WTC11 (cell line): ENCODE measurements at regions not wholly inside any gene's neighbourhood (a gene's known extent, or its start where the extent isn't known, plus 50 kb on each side); places are given as distances from the start of the nearest gene placed in this dataset.

ENCODE experiments used
- ATAC-seq: fragments of 200-7000 bp; cut with Tn5 transposase; 2 replicates; pipeline ENCODE4 v1.10.0; 2021; ENCODE audit warnings: mild to moderate bottlenecking, moderate library complexity
- CTCF ChIA-PET: fragments of 300-600 bp; sonication (Branson Sonifier 250); formaldehyde crosslinking; loops from one replicate; lab custom pipeline; 2021; ENCODE audit warnings: antibody characterized with exemption; lab: Charles Lee
- POLR2A ChIA-PET: fragments of 350-600 bp; sonication (Branson Sonifier 250); formaldehyde crosslinking; loops from one replicate; lab custom pipeline; 2021; ENCODE audit warnings: antibody characterized with exemption; lab: Charles Lee
- DNase-seq: peaks from one replicate; pipeline ENCODE4 v3.0.0; 2021; ENCODE audit warnings: low spot score
- H3K27ac Mint-ChIP-seq: 2 replicates; pipeline ENCODE4 v1.8.0; 2021; ENCODE audit warnings: mixed read lengths
- H3K27me3 Mint-ChIP-seq: 2 replicates; pipeline ENCODE4 v1.8.0; 2021; ENCODE audit warnings: low read depth, mild to moderate bottlenecking, moderate library complexity, mixed read lengths
- H3K36me3 Mint-ChIP-seq: 2 replicates; pipeline ENCODE4 v1.8.0; 2021; ENCODE audit warnings: mixed read lengths
- H3K4me1 Mint-ChIP-seq: 2 replicates; pipeline ENCODE4 v1.8.0; 2022; ENCODE audit warnings: mixed read lengths
- H3K4me3 Mint-ChIP-seq: 2 replicates; pipeline ENCODE4 v1.8.0; 2021; ENCODE audit warnings: mild to moderate bottlenecking, moderate library complexity, mixed read lengths
- H3K9me3 Mint-ChIP-seq: 2 replicates; pipeline ENCODE4 v1.8.0; 2021; ENCODE audit warnings: mixed read lengths
- ARID4B ChIP-seq: sonication (generic); formaldehyde crosslinking; IDR thresholded peaks from 2 replicates; pipeline ENCODE4 v1.8.0; 2023; ENCODE audit warnings: missing genetic modification reagents, mild to moderate bottlenecking, borderline replicate concordance
- EMX1 ChIP-seq: fragments of 250-450 bp; sonication (Bioruptor Pico); IDR thresholded peaks from 2 replicates; pipeline ENCODE4 v1.8.0; 2021; ENCODE audit warnings: mild to moderate bottlenecking
- ESRRA ChIP-seq: sonication (generic); formaldehyde crosslinking; IDR thresholded peaks from 2 replicates; pipeline ENCODE4 v1.8.1; 2022; ENCODE audit warnings: mild to moderate bottlenecking, missing genetic modification reagents, borderline replicate concordance
- ETV6 ChIP-seq: sonication (generic); formaldehyde crosslinking; IDR thresholded peaks from 2 replicates; pipeline ENCODE4 v1.8.1; 2022; ENCODE audit warnings: mild to moderate bottlenecking, missing genetic modification reagents
- GTF2I ChIP-seq: fragments of 250-450 bp; sonication (Bioruptor Pico); conservative IDR thresholded peaks from 2 replicates; pipeline ENCODE4 v1.4.0; 2021; ENCODE audit warnings: mild to moderate bottlenecking
- IRF2 ChIP-seq: sonication (generic); formaldehyde crosslinking; IDR thresholded peaks from 2 replicates; pipeline ENCODE4 v1.8.0; 2022; ENCODE audit warnings: low read depth, missing genetic modification reagents, borderline replicate concordance
- JAZF1 ChIP-seq: fragments of 250-450 bp; sonication (Bioruptor Pico); IDR thresholded peaks from 2 replicates; pipeline ENCODE4 v1.9.0; 2021; ENCODE audit warnings: moderate library complexity, mild to moderate bottlenecking, inconsistent platforms
- NFATC4 ChIP-seq: fragments of 250-450 bp; sonication (Bioruptor Pico); IDR thresholded peaks from 2 replicates; pipeline ENCODE4 v1.9.0; 2021; ENCODE audit warnings: mild to moderate bottlenecking
- SMAD4 ChIP-seq: sonication (generic); formaldehyde crosslinking; IDR thresholded peaks from 2 replicates; pipeline ENCODE4 v1.8.0; 2022; ENCODE audit warnings: mild to moderate bottlenecking, missing genetic modification reagents
- TCF7 ChIP-seq: sonication (generic); formaldehyde crosslinking; IDR thresholded peaks from 2 replicates; pipeline ENCODE4 v1.8.0; 2022; ENCODE audit warnings: mild to moderate bottlenecking, low read depth, missing genetic modification reagents, moderate library complexity
- TEAD4 ChIP-seq: sonication (generic); formaldehyde crosslinking; IDR thresholded peaks from 2 replicates; pipeline ENCODE4 v1.8.0; 2022; ENCODE audit warnings: mild to moderate bottlenecking, missing genetic modification reagents
- ZMAT4 ChIP-seq: fragments of 250-450 bp; sonication (Bioruptor Pico); IDR thresholded peaks from 2 replicates; pipeline ENCODE4 v1.9.0; 2021; ENCODE audit warnings: mild to moderate bottlenecking
- ZNF121 ChIP-seq: sonication (generic); formaldehyde crosslinking; IDR thresholded peaks from 2 replicates; pipeline ENCODE4 v1.8.0; 2023; ENCODE audit warnings: missing genetic modification reagents
- ZNF232 ChIP-seq: sonication (generic); formaldehyde crosslinking; IDR thresholded peaks from 2 replicates; pipeline ENCODE4 v1.8.0; 2022; ENCODE audit warnings: mild to moderate bottlenecking, missing genetic modification reagents
- ZNF281 ChIP-seq: sonication (generic); formaldehyde crosslinking; IDR thresholded peaks from 2 replicates; pipeline ENCODE4 v1.8.0; 2023; ENCODE audit warnings: mild to moderate bottlenecking, missing genetic modification reagents
- TF ChIP-seq, protein P1 (sequence below): fragments of 200-600 bp; IDR thresholded peaks from 2 replicates; pipeline ENCODE4 v1.8.0; 2022; ENCODE audit warnings: antibody characterized with exemption
- TF ChIP-seq, protein P2 (sequence below): sonication (generic); formaldehyde crosslinking; IDR thresholded peaks from 2 replicates; pipeline ENCODE4 v1.8.0; 2023; ENCODE audit warnings: missing genetic modification reagents
- TF ChIP-seq, protein P3 (sequence below): sonication (generic); formaldehyde crosslinking; conservative IDR thresholded peaks from 2 replicates; pipeline ENCODE4 v1.8.1; 2022; ENCODE audit warnings: mild to moderate bottlenecking, missing genetic modification reagents

GRCh38 chr3:11703146-11703545 is 59.4 kb upstream of the VGLL4 start (continued):
- no peak for TF ChIP-seq TEAD4 (CRISPR knock-in tag)
- TF ChIP-seq IRF2 (CRISPR knock-in tag) = no peak
- TF ChIP-seq SMAD4 (CRISPR knock-in tag) = no peak
- no peak for TF ChIP-seq GTF2I (CRISPR knock-in tag)
- TF ChIP-seq, protein P1, sequence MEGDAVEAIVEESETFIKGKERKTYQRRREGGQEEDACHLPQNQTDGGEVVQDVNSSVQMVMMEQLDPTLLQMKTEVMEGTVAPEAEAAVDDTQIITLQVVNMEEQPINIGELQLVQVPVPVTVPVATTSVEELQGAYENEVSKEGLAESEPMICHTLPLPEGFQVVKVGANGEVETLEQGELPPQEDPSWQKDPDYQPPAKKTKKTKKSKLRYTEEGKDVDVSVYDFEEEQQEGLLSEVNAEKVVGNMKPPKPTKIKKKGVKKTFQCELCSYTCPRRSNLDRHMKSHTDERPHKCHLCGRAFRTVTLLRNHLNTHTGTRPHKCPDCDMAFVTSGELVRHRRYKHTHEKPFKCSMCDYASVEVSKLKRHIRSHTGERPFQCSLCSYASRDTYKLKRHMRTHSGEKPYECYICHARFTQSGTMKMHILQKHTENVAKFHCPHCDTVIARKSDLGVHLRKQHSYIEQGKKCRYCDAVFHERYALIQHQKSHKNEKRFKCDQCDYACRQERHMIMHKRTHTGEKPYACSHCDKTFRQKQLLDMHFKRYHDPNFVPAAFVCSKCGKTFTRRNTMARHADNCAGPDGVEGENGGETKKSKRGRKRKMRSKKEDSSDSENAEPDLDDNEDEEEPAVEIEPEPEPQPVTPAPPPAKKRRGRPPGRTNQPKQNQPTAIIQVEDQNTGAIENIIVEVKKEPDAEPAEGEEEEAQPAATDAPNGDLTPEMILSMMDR = no peak
- no peak for TF ChIP-seq TCF7
- TF ChIP-seq ESRRA (CRISPR knock-in tag) = no peak
- TF ChIP-seq, protein P2, sequence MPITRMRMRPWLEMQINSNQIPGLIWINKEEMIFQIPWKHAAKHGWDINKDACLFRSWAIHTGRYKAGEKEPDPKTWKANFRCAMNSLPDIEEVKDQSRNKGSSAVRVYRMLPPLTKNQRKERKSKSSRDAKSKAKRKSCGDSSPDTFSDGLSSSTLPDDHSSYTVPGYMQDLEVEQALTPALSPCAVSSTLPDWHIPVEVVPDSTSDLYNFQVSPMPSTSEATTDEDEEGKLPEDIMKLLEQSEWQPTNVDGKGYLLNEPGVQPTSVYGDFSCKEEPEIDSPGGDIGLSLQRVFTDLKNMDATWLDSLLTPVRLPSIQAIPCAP = no peak
- TF ChIP-seq EMX1 (CRISPR knock-in tag) = no peak
- no peak for TF ChIP-seq NFATC4 (CRISPR knock-in tag)

DNA sequence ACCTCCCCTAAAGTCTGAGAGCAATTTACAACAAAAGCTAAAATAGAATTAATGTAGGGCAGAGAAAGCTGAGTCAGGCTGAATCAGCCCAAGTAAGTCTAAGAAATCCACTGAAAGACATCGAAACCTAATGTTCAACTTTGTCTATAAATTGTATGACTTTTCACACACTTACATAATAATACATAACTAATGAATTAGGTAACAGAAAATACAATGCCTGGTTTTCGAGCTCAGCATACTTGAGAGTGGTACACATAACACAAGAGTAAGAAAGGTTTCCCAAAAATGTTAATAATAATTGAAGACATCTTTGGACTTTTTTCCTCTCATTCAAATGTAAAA is 55.3 kb upstream of the VGLL4 start:
- ChIA-PET POLR2A (no interaction called here), CTCF (interaction anchor here (1.6 kb wide), 1 partner anchor 8 kb away, joined by 5 read pairs; no protein-coding TSS in a partner anchor)
- TF ChIP-seq ZNF281 (CRISPR knock-in tag) = no peak
- no peak for TF ChIP-seq ETV6 (CRISPR knock-in tag)
- no peak for TF ChIP-seq ZNF121 (CRISPR knock-in tag)
- no peak for TF ChIP-seq ARID4B (CRISPR knock-in tag)
- no peak for TF ChIP-seq JAZF1 (CRISPR knock-in tag)
- TF ChIP-seq ZMAT4 (CRISPR knock-in tag) = no peak
- TF ChIP-seq ZNF232 = no peak
- TF ChIP-seq, protein P3, sequence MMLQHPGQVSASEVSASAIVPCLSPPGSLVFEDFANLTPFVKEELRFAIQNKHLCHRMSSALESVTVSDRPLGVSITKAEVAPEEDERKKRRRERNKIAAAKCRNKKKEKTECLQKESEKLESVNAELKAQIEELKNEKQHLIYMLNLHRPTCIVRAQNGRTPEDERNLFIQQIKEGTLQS = no peak
- DNase-seq (no peak), ATAC-seq (no peak)
- no peak overlapping the region for H3K27ac Mint-ChIP-seq
- H3K27me3 Mint-ChIP-seq = no peaks in the 10 kb centered on the region
- no peak overlapping the region for H3K4me3 Mint-ChIP-seq
- peaks cover 6% of the 10 kb centered on the region; the same call in 1 of the 2 replicates for H3K36me3 Mint-ChIP-seq
- peaks cover 12% of the 10 kb centered on the region for H3K4me1 Mint-ChIP-seq
- no peaks in the 10 kb centered on the region for H3K9me3 Mint-ChIP-seq
